ENCODE measurements at regions not wholly inside any gene's neighbourhood (a gene's known extent, or its start where the extent isn't known, plus 50 kb on each side); places are given as distances from the start of the nearest gene placed in this dataset.

- DNase-seq: no peak
These were observed 98.4 kb upstream of the PFN2 start for GRCh38 chr3:150069154-150069527.

- DNase-seq: no peak
These were observed 97.9 kb upstream of the PFN2 start for GRCh38 chr3:150068440-150069153.

- DNase-seq: no peak
These were observed 96.9 kb upstream of the PFN2 start for GRCh38 chr3:150067561-150067960.

GRCh38 chr3:150064971-150065370 lies 94.3 kb upstream of the PFN2 start:
- no peak for DNase-seq

GRCh38 chr3:150063237-150063636 lies 92.5 kb upstream of the PFN2 start:
- DNase-seq: no peak

- no peak for DNase-seq
These were observed 91.8 kb upstream of the PFN2 start for GRCh38 chr3:150062492-150062891.

- no peak for DNase-seq
These were observed 90.8 kb upstream of the PFN2 start for GRCh38 chr3:150061288-150062024.

- DNase-seq: no peak
These were observed 89.0 kb upstream of the PFN2 start for GRCh38 chr3:150059729-150060128.

GRCh38 chr3:150059241-150059640 lies 88.5 kb upstream of the PFN2 start:
- DNase-seq: no peak

GRCh38 chr3:150057227-150057626 lies 86.5 kb upstream of the PFN2 start:
- no peak for DNase-seq

- DNase-seq: no peak
These were observed 84.6 kb upstream of the PFN2 start for GRCh38 chr3:150055332-150055731.

GRCh38 chr3:150054635-150055034 lies 83.9 kb upstream of the PFN2 start:
- DNase-seq: no peak

GRCh38 chr3:150050510-150050909 lies 79.8 kb upstream of the PFN2 start:
- no peak for DNase-seq

- no peak for DNase-seq
These were observed 78.6 kb upstream of the PFN2 start for GRCh38 chr3:150049317-150049716.

- no peak for DNase-seq
These were observed 71.2 kb upstream of the PFN2 start for GRCh38 chr3:150041877-150042276.

GRCh38 chr3:150040097-150040496 lies 69.4 kb upstream of the PFN2 start:
- DNase-seq: no peak

GRCh38 chr3:150038830-150039229 lies 68.1 kb upstream of the PFN2 start:
- no peak for DNase-seq

GRCh38 chr3:150036780-150037179 lies 66.1 kb upstream of the PFN2 start:
- DNase-seq: no peak

GRCh38 chr3:150035910-150036612 lies 65.4 kb upstream of the PFN2 start:
- no peak for DNase-seq

GRCh38 chr3:150035301-150035779 lies 64.6 kb upstream of the PFN2 start:
- DNase-seq: no peak

GRCh38 chr3:150033721-150034120 lies 63.0 kb upstream of the PFN2 start:
- no peak for DNase-seq

- no peak for DNase-seq
These were observed 60.1 kb upstream of the PFN2 start for GRCh38 chr3:150030841-150031240.

GRCh38 chr3:150023239-150023636 lies 52.5 kb upstream of the PFN2 start:
- no peak for DNase-seq

All from renal pelvis (tissue), 1 donor.